HG02623 (cell line): ENCODE measurements at regions not wholly inside any gene's neighbourhood (a gene's known extent, or its start where the extent isn't known, plus 50 kb on each side); places are given as distances from the start of the nearest gene placed in this dataset.
"Not testable (repeated sequence)": the region's sequence is repeated elsewhere in the genome, so short reads cannot be mapped to it uniquely, and the experiment has no call there.

Source experiments
- ATAC-seq: cut with Tn5 transposase; IDR thresholded peaks from one replicate; pipeline ENCODE4 v1.9.1; 2021; ENCODE audit warnings: moderate library complexity; ENCODE audit not compliant: unreplicated experiment

DNA sequence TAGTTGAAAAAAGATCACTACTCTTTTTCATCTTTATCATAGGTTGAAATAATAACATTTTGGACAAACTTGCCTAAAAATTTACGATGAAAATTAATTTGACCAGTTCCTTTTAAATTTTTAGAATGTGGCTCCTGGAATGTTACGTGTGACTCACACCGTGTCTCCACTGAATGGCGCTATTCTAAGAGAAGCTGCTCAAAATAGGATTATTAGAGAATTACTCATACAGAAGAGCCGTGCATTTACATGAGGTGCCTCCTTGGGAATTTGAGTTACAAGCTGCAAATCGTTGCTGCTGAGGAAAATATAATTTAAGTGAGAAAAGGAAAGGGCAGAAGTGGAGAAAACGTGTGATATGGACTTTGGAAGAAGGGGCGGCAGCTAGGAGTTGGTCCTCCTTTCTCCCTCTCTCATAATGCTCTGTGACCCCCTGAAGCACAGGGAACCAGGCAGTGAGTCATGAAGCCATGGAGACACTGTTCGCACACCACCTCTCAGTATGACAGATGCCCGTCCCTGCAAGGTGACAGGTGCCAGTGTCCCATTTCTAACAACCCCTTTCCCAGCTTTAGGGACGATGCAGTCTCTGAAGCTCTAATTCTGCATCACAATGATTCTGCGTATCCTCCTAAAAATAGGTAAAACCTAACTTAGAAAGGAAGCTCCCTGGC lies 323.2 kb upstream of the COBL start:
- ATAC-seq = no peak

DNA sequence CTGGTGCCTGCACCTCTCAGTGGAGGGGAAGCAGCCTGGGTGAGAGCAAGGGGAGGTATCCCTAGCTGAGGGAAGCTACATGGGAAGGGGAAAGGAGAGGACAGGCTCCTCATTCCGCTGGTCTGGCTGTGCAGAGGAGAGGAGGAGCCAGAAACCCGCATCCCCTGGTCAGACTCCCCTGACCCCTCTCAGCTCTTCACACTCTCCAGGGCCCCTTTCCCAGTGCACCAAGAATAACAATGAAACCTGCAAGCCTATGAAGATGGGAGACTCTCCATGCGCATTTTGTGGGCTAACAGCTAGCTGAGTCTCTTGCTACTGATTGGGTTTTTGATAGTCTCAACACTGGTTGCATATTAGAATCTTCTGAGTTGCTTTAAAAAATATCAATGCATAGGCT lies 319.9 kb upstream of the COBL start:
- ATAC-seq = no peak

DNA sequence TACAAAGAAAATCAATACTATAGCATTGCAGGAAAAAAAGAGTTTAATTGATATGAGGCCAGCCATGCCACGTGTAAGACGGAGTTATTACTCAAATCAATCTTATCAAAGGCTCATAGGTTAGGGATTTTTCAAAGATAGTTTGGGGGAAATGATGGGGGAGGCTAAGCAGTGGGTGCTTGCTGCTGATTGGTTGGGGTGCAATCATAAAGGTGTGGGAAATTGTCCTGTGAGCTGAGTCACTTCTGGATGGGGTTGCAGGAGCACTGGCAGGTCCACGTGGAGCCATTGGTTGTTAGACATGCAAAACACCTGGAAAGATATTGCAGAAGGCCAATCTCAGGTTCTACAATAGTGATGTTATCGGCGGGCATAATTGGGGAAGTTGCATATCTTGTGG lies 319.2 kb upstream of the COBL start:
- no peak for ATAC-seq

DNA sequence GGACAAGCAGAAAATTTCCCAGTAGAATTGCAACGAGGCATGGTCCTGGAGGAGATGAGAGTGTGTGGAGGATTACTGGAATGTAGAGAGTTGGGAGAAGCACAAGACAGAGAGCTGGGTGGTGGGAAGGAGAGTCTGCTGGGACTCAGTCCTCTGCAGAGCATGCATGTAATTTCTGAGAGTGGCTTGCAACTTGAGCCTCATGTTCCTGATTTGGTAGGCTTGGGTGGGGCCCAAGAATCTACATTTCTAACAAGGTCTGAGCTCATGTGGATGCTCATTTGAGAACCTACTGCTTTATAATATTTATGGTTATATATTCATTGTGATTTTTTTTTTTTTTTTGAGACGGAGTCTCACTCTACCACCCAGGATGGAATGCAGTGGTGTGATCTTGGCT lies 317.9 kb upstream of the COBL start:
- ATAC-seq = no peak

DNA sequence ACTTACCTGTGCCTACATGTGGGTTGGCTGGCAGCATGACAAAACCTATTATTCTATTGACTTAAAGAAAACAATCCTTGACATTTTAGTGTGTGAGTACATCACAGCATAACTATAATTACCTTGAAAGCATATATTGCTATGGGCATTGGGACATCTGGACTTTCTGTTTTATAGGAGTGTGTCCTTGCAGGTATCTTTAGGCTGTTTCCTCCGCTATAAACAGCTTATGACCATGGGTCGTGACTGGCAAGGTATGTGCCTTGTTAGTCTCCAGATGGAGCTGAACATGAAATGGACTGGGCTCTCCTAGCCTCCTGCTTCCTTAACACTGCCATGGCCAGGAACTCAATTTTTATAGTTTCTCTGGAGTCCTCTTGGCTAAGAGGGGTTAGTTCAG lies 317.4 kb upstream of the COBL start:
- no peak for ATAC-seq

DNA sequence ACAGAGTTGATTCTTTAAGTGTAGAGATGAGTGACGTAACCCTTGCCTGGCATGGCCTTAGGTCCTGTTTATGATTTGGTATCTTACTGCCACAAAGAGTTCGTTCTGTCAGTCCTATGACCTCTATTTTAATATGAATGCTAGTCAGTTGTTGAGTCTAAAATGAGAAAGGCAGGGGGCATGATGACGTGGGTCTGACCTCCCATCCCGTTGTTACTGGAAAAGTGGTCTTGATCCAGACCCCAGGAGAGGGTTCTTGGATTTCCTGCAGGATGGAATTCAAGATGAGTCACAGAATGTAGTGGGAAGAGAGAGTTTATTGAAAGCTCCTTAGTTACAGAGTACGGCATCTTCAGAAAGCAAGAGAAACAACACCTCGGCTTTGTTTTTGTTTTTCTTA lies 317.0 kb upstream of the COBL start:
- ATAC-seq = no peak

DNA sequence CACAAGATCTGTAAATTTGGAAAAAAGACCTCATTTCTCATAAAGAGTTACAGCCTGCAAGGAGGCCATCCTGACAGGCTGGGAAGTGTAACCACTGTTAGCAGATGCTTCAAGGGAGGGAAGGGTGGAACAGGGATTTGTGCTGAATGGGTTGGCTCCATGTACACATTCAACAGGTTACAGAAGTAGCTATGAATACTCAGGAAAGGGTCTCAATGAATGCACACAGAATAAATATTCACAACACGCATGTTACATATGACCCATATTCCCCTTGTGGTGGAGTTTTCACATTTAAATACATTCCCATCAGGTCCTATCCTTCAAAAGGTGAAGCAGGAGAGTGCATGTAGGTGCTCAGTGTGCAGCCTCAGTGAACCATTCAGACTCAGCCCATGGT lies 316.4 kb upstream of the COBL start:
- no peak for ATAC-seq

DNA sequence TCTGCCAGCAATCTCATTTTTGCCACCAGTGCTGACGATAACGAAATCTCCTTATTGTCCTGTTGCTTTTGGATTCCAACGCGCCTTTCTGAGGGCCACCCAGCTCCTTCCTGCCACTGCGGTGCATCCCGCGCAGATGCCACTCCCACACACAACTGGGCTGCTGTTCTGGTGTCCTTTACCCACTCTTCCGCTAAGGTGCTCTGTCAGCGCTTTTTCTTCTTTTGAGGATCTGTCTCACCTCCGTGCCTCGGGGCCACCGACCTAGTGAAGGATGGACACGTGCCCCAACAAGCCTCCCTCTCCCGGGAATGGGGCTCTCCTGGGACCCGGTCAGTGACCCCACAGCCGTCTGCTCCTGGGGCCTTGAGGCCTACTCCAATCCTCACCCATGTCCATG lies 314.3 kb upstream of the COBL start:
- ATAC-seq = no peak

DNA sequence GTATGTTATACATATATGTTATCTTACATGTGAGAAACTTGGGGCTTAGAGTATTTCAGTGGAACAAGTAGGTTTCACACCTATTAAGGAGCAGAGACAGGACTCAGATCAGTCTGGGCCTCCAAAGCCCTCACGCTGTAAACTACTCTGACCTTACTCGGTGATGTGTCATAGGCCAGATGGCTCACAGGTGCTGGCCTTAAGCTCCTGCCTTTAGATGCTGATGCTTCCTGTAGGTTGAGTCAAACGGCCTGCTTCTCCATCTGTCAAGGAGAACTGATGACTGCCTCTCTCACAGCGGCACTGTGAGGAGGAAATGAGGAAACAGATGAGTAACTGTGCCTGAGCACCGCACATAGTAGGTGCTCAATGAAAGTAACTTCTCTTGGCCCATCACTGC lies 312.6 kb upstream of the COBL start:
- ATAC-seq = no peak

DNA sequence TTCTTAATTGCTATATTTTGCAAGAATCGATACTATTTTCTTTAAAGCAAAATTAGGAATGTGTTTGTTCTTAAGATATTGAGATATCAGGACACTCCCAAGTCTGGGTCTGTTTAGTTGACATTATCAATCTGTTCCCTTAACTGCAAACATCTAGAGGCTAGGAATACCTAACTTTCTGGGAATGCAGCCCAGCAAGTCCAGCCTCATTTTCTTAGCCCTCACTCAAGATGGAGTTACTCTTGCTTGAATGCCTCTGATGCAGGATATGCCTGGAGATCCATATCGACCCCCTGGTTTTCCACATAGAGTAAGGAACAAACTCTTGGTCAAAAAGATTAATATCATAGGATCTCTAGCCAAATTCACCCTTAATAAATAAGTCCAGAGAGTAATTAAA lies 305.3 kb upstream of the COBL start:
- ATAC-seq = no peak

DNA sequence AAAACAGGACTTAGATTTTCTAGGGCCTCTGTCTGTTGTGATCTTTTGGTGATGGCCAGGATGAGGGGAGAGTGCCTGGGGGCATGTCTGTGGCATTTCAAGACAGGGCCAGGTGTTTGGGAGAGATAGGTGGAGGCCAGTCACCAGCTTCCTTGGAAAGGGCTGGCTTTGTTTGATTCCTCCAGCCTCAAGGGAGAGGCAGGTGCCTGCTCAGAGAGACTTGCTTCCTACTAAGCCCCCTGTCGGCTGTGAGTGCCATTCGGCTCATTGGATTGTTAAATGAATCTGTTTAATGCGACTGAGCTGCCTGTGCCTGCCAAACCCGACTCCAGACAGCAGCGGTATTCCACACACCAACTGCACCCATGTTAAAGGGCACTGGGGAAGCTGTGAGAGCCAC lies 304.1 kb upstream of the COBL start:
- no peak for ATAC-seq

DNA sequence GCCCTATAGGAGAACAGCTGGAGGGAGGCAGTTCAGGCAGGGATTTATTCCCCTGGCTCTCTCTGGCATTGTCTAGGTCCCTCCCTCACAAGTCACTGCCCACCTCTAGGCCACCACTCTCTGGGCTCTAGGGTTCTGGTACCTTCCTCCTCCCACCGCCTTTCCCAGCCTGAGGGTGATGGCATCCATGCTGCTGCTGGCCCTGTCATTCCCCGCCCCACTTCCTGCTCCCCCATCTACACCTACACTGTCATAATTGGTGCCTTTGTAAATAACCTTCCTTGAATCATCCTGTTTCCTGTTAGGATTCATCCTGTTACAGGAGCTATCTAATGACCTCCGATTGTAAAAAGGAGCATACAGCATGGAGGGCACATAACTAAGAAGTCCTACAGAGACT lies 303.3 kb upstream of the COBL start:
- no peak for ATAC-seq

DNA sequence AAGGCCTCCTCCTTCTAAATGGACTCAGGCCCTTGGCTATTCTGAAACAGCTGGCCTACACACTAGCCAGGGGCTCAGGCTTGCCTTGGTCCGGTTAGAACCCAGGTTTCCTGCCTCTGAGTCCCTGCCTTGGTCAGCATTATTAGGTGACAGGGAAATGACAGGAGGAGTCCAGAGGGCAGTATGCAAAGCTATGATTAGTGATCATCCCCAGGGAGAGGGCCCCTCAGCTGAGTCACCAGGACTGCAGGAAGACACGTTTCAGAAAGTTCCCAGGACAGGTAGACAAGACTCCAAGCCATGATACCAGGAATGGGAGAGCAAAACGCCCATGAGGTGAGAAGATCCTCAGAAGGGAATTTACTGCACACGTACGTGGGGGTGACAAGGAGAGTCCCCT lies 301.1 kb upstream of the COBL start:
- ATAC-seq = no peak

DNA sequence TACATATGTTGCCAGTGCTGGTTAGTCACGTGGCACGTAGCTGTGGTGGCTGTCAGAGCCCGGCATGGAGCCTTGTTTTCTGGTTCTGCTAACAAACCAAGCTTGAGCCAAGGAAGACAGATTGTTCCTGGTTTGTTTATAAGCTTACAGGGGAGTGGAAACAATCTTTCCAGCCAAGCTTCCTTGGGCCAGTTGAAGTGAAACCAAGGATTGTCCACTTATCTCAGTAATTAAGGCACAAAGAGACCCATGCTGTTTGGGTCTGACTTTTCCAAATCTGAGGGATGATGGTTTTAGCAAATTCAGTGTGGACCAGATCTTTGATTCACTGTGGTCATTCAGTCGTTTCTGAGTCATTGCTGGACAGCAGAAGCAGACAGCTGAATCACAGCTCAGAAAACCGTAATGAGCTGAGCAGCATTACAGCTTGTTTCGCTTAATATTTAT lies 297.3 kb upstream of the COBL start:
- no peak for ATAC-seq

DNA sequence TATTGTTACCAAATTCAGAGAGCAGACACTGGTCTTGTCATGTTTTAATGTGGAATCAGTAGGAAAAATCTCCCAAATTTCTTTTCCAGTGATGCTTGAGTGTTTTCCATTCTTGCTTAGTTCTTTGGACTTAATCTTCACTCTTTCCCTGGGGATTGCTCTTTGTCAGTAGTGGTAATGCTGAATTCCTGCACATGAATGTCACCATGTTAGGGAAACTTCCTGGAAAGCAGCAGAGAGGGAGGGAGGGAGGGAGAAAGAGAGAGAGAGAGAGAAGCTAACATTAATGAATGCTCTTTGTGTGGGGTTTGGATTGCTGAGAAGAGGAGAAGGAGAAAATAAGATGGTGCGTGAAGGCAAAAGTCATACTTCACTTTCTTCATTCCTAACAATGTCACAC lies 295.3 kb upstream of the COBL start:
- ATAC-seq = no peak

DNA sequence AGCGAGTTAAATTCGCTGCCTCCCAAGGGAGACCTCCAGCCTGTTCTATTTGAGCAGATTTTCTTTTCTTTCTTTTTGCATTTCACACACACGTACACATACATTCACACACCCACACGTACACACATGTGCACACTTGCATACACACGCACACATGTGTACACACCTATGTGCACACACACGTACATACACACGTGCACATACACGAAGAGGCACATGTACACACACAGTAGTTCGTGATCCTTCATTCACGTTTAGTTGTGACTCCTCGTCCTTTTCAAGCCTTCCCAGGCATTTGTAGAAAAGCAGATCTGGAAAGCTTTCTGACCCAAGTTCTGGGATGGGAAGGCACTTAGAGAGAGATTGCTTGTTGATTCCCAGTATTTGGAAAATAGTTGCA lies 290.8 kb upstream of the COBL start:
- no peak for ATAC-seq

DNA sequence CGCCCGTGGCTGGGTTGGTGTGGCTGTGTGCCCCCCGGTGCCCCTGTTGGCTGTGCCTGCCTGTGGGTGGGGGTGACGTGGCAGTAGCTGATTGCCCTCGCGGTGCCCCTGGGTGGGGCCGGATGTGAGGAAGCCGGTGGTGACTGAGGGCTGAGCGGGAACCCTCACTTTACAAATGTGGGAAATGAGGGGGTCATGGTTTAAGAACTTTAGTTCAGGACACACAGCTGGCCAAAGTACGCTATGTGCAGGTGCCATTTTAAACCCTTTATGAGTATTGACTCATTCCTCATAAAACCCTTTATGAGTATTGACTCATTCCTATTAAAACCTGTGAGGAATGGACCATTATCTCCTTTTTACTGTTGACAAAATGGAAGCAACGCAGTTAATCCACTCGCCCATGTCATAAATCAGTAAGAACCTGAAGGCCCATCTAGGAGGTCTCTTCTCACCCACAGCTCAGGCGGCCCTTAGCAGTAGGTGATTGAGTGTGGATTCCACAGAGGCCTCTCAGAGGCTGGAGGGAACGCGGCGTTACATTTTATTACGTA lies 290.1 kb upstream of the COBL start:
- ATAC-seq = no peak

DNA sequence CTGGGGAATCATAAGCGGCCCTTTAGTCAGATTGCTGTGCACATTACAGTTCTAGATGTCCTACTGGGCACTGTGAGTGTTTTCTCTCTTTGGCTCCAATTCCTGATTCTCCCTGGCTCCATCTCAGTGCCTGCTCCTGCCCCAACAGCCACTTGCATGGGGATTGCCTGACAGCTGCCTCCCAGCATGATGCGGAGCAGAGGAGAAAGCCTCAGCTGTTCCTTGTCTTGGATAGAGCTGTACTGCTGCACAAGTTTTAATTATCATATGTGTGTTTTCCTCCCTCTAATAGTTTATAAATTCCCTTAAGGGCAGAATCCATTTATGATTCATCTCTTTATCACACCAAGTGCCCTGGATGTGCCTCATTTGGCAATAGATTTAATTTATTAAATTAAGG lies 285.8 kb upstream of the COBL start:
- ATAC-seq = no peak

DNA sequence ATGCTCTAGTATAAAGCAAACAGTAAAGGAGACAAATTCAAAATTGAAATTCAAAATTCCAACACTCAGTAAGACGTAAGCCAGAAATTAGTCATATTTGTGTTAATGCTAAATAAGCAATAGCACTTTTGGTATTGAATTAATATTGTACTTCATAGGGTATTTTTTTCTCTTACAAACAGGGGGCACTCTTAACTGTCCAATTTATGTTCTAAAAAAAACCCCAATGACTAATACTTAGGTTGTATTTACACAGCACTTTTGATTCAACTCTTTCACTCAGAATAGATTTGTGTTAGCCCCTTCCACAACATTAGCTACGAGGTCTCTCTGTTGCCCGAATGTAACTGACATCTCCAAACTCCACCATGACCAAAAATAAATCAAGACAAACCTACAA lies 284.9 kb upstream of the COBL start:
- ATAC-seq = no peak

DNA sequence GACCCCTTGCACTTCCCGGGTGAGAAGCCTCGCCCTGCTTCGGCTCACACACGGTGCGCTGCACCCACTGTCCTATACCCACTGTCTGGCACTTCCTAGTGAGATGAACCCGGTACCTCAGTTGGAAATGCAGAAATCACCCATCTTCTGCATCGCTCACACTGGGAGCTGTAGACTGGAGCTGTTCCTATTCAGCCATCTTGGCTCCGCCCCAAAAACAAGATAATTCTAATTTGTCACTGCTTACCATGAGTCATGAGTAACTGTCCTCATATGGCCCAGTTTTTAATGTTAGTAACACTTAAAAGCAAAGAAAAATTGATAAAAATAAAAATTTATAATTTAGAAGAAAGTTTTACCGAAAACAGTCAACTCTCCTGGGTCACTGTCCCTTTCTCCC lies 283.3 kb upstream of the COBL start:
- not testable (repeated sequence) for ATAC-seq

DNA sequence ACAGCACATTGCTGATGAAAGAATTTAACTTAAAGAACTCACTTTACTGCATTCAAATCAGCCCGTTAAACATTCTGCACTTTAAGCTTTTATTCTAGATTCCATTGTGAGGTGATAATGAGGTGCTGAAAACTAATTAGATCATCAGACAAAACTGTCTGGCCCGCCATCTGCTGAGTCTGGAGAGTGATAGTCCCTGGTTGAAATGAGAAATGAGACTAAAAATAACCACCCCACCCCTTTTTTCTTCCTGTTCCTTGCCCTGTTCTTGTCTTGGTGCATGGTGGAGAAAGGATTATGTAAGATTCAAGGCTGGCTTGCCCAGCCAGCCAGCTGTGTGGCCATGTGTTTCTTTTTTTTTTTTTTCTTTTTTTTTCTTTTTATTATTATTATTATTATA lies 277.0 kb upstream of the COBL start:
- no peak for ATAC-seq

DNA sequence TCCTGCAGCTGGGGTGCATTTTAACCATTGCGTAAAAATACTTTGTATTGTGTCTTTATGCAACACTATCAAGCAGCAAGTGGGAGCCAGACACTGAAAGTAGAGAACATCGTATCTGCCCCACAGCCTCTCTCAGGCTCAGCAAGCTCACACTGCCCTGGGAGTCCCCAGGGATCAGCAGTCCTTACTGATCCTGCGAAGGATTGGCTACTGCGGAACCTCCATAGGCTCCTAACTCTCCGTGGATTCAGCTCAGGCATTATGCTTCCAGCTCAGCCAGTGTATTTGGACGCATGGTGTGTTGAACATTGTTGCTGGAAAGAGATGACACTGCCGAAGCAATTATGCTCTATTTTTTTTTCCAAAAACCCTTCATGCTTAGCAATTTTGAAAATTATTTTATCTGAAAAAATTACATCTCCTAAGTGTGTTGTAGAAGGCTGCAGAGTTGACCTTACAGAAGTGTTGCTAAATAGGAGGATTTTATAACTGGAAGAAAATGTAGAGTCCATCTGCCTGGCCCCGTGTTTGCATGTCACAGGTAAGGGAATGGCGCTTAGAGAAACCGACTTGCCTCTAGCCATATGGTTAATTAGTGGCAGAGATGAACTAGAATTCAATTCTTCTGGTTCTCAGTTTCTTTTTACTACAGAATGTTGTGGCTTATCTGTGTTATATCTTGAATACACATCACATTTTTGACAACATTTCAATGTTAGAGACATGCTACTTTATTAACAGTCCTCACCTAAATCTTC lies 276.4 kb upstream of the COBL start:
- ATAC-seq = no peak

DNA sequence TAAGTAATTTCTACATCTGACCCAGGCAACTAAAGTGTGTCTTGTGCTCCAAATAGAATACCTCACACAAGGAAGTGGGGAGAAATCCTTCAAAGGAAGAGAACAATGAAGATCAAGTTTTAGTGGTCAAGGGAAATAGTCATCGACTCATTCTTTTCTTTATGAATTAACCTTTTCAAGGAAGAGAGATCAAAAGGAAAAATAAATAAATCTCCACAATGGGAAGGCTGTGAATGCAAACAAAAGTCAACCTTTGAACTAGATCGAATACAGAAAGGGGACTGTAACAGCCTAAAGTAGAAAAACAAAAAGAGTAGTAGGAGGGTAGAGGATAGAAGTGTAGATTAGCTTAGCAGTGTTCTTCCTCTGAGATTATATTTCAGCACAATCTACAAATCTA lies 274.6 kb upstream of the COBL start:
- no peak for ATAC-seq
